ENCODE measurements at regions not wholly inside any gene's neighbourhood (a gene's known extent, or its start where the extent isn't known, plus 50 kb on each side); places are given as distances from the start of the nearest gene placed in this dataset.

DNA sequence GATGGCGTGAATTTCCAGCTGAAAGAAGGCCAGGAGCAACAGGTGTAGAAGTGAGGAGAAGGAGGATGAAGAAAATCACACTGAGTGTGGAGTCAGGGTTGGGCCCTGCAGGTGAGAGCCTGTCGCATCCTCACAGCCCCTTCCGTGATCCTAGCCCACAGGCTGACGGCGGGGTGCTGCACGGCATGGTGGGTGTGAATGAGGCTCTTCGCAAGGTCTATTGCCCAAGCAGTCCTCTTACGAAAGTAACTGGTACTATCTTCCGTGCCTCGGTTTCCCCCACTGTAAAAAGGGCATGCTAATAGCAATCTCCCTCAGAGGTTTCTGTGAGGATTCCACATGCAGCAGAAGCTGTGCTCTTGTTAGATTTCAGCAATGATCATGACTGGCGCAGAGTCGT, 129.9 kb upstream of the TNS3 start:
- H3K4me3 ChIP-seq (ENCODE audit: low read length in 2 of 2): no peak overlapping the region
- no peak overlapping the region for H3K9ac ChIP-seq (ENCODE audit: low read depth in 1 of 2, low read length in 2 of 2)
- H3K27ac ChIP-seq (ENCODE audit: low read depth in 2 of 2, low read length in 2 of 2): no peak overlapping the region
- H3K4me1 ChIP-seq (ENCODE audit: control insufficient read depth in 2 of 2, insufficient read depth in 2 of 2, low read length in 2 of 2): no peaks in the 10 kb centered on the region
- no peaks in the 10 kb centered on the region for H3K9me3 ChIP-seq (ENCODE audit: control insufficient read depth in 2 of 2, low read length in 2 of 2)
- no peaks in the 10 kb centered on the region for H3K27me3 ChIP-seq (ENCODE audit: control insufficient read depth in 2 of 2, insufficient read depth in 2 of 2, low read length in 2 of 2)
- no peaks in the 10 kb centered on the region for H3K36me3 ChIP-seq (ENCODE audit: control insufficient read depth in 2 of 2, insufficient read depth in 2 of 2, low read length in 2 of 2)

DNA sequence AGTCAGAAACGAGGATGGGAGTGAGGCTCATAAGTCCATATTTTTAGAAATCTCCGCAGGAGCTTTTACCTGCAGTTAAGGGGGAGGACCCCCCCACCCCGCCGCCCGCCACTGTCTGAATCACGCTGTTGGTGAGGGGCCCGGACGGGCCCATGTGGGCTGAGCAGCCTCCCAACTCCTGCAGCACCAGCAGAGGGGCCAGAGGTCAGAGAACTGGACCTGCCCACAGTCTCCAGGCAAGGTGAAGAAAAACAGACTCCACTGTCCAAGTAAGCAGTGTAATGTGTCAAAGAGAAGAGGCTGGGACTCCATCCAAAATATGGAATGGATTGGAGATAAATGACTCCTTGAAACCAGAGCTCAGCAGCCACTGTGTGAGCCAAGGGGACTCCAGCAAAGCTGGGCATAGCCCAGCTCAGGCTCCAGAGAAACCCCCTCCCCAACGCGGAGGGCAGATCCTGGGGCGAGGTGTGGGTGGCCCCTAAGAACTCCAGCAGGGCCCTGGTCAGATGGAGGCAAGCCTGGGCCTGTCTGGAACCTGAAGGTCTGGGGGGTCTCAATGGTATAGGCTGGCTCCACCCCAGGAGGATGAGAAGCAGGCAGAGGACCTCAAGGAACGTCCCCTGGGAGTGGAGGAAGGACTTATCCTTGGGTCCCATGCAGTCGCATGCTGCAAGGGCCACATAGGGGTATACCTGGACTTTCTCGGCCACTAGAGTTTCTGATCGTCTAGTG, 128.5 kb upstream of the TNS3 start:
- Histone ChIP-seq H3K36me3 (ENCODE audit: control insufficient read depth in 2 of 2, insufficient read depth in 2 of 2, low read length in 2 of 2) (no peaks in the 10 kb centered on the region), H3K9me3 (ENCODE audit: control insufficient read depth in 2 of 2, low read length in 2 of 2) (no peaks in the 10 kb centered on the region), H3K9ac (ENCODE audit: low read depth in 1 of 2, low read length in 2 of 2) (no peak overlapping the region), H3K27ac (ENCODE audit: low read depth in 2 of 2, low read length in 2 of 2) (no peak overlapping the region), H3K4me1 (ENCODE audit: control insufficient read depth in 2 of 2, insufficient read depth in 2 of 2, low read length in 2 of 2) (no peaks in the 10 kb centered on the region), H3K27me3 (ENCODE audit: control insufficient read depth in 2 of 2, insufficient read depth in 2 of 2, low read length in 2 of 2) (no peaks in the 10 kb centered on the region), H3K4me3 (ENCODE audit: low read length in 2 of 2) (no peak overlapping the region)

DNA sequence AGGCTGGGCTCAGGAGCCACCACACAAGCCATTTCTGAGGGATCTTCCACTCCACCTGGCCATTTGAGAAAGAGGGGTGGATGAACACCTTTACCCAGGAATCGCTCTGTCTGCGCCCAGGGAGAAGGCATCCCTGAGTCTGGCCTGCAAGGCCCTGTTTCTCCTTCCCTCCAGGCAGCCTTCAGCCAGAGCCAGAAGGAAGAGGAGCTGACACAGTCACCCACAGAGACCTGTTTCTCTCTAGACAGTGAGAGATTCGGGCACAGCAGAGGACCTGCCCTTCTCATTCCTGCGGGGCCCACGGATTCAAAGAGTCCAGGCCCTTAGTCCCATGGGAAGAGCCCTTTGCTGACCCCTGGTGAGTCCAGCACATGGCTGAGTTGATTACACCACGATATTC, 127.5 kb upstream of the TNS3 start:
- Histone ChIP-seq H3K9me3 (ENCODE audit: control insufficient read depth in 2 of 2, low read length in 2 of 2) (no peaks in the 10 kb centered on the region), H3K27ac (ENCODE audit: low read depth in 2 of 2, low read length in 2 of 2) (no peak overlapping the region), H3K27me3 (ENCODE audit: control insufficient read depth in 2 of 2, insufficient read depth in 2 of 2, low read length in 2 of 2) (no peaks in the 10 kb centered on the region), H3K4me3 (ENCODE audit: low read length in 2 of 2) (no peak overlapping the region), H3K9ac (ENCODE audit: low read depth in 1 of 2, low read length in 2 of 2) (no peak overlapping the region), H3K4me1 (ENCODE audit: control insufficient read depth in 2 of 2, insufficient read depth in 2 of 2, low read length in 2 of 2) (no peaks in the 10 kb centered on the region), H3K36me3 (ENCODE audit: control insufficient read depth in 2 of 2, insufficient read depth in 2 of 2, low read length in 2 of 2) (no peaks in the 10 kb centered on the region)

DNA sequence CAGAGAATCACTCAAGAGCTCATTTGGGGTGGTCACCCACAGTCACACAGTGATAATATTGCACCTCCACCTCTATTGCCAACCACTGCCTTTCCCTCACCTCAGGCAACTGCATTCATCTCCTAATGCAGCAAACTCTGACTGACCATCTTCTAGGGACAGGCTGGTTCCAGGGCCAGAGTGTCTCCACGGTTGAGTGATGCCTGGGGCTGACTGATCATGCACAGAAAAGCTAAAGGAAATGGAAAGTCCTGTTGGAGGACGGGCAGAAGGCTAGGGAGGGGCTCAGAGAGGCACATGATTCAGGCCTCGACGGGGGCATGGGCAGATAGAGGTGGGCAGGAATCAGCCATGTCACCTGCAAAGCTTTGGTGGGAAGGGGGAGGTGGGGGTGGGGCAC, 127.1 kb upstream of the TNS3 start:
- no peaks in the 10 kb centered on the region for H3K9me3 ChIP-seq (ENCODE audit: control insufficient read depth in 2 of 2, low read length in 2 of 2)
- no peak overlapping the region for H3K4me3 ChIP-seq (ENCODE audit: low read length in 2 of 2)
- H3K27me3 ChIP-seq (ENCODE audit: control insufficient read depth in 2 of 2, insufficient read depth in 2 of 2, low read length in 2 of 2): no peaks in the 10 kb centered on the region
- H3K27ac ChIP-seq (ENCODE audit: low read depth in 2 of 2, low read length in 2 of 2): no peak overlapping the region
- H3K36me3 ChIP-seq (ENCODE audit: control insufficient read depth in 2 of 2, insufficient read depth in 2 of 2, low read length in 2 of 2): no peaks in the 10 kb centered on the region
- no peaks in the 10 kb centered on the region for H3K4me1 ChIP-seq (ENCODE audit: control insufficient read depth in 2 of 2, insufficient read depth in 2 of 2, low read length in 2 of 2)
- H3K9ac ChIP-seq (ENCODE audit: low read depth in 1 of 2, low read length in 2 of 2): no peak overlapping the region

DNA sequence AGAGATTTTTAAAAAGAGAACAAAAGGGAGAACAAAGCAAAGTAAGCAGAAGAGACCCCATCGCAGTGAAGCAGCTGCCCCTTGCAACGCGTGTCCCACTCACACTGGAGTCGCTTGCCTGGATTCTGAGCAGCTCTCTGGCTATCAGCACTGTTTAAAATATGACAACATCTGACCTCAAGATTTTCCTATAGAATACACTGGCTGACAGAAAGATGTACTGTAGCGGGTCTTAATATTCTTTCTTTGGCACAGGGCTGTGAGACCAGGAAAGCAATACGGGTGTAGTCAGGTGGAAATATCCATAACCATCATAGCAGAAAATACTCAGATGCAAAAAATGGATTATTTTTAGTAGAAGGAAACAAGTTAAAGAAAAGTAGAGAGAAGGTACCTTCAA, 125.7 kb upstream of the TNS3 start:
- Histone ChIP-seq H3K36me3 (ENCODE audit: control insufficient read depth in 2 of 2, insufficient read depth in 2 of 2, low read length in 2 of 2) (no peaks in the 10 kb centered on the region), H3K4me3 (ENCODE audit: low read length in 2 of 2) (no peak overlapping the region), H3K9me3 (ENCODE audit: control insufficient read depth in 2 of 2, low read length in 2 of 2) (no peaks in the 10 kb centered on the region), H3K27me3 (ENCODE audit: control insufficient read depth in 2 of 2, insufficient read depth in 2 of 2, low read length in 2 of 2) (no peaks in the 10 kb centered on the region), H3K27ac (ENCODE audit: low read depth in 2 of 2, low read length in 2 of 2) (no peak overlapping the region), H3K4me1 (ENCODE audit: control insufficient read depth in 2 of 2, insufficient read depth in 2 of 2, low read length in 2 of 2) (no peaks in the 10 kb centered on the region), H3K9ac (ENCODE audit: low read depth in 1 of 2, low read length in 2 of 2) (no peak overlapping the region)

DNA sequence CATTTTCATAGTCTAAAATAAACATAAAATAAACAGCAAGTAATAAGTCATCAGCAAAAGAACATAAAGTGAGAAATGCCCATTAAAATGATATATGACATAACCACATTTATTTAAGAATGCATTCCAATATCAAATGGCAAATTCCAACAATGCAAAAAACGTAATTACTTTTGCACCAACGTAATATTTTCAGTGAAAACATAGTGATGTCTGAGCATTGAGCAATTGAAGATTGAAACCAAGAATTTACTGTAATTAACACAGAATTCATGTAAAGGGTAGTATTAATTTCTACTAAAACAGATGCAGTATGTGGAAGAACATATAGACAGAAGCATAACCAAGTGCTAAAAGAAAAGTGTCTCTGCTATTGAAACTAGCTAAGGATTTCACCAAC, 123.0 kb upstream of the TNS3 start:
- no peak overlapping the region for H3K27ac ChIP-seq (ENCODE audit: low read depth in 2 of 2, low read length in 2 of 2)
- H3K4me3 ChIP-seq (ENCODE audit: low read length in 2 of 2): no peak overlapping the region
- no peak overlapping the region for H3K9ac ChIP-seq (ENCODE audit: low read depth in 1 of 2, low read length in 2 of 2)
- H3K27me3 ChIP-seq (ENCODE audit: control insufficient read depth in 2 of 2, insufficient read depth in 2 of 2, low read length in 2 of 2): no peaks in the 10 kb centered on the region
- no peaks in the 10 kb centered on the region for H3K36me3 ChIP-seq (ENCODE audit: control insufficient read depth in 2 of 2, insufficient read depth in 2 of 2, low read length in 2 of 2)
- H3K9me3 ChIP-seq (ENCODE audit: control insufficient read depth in 2 of 2, low read length in 2 of 2): no peaks in the 10 kb centered on the region
- H3K4me1 ChIP-seq (ENCODE audit: control insufficient read depth in 2 of 2, insufficient read depth in 2 of 2, low read length in 2 of 2): no peaks in the 10 kb centered on the region

DNA sequence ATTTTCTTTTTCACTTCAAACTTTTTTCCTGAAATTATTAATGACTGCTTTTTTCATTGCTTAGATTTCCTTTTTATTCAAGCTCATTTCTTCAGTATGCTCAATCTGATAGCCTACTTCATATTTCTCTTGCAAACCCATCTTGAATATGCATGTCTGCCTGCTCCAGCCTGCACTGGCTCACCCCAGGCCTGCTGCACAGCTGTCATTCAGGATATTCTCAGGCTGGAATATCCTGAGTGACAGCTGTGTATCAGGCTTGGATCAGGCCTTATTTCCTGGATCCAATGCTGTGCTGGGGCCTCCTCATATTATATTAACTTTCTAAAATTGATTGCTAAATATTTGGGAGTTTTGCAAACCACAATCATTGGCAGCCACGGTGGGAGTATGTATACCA, 120.2 kb upstream of the TNS3 start:
- no peak overlapping the region for H3K4me3 ChIP-seq (ENCODE audit: low read length in 2 of 2)
- H3K4me1 ChIP-seq (ENCODE audit: control insufficient read depth in 2 of 2, insufficient read depth in 2 of 2, low read length in 2 of 2): no peaks in the 10 kb centered on the region

DNA sequence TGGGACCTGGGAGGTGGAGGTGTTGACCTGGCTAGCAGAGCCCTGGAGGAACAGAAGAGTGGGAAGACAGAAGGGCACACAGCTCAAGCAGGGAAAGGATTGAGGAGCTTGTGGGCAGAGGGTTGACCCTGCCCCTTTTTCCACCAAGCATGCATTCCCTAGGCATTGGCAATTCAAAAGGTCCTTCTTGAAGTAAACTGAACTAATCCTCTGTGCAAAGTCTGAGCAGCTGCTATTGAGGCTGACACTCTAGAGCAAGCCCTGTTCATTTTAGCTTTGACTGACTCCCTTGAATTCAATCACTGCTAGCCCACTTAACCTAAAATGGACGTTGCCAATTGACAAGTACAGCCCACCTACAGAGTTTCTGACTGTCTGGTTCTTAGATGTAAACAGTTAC, 116.5 kb upstream of the TNS3 start:
- no peak overlapping the region for H3K27ac ChIP-seq (ENCODE audit: low read depth in 2 of 2, low read length in 2 of 2)

More for the DNA sequence above, 120.2 kb upstream of the TNS3 start:
- Histone ChIP-seq H3K9me3 (ENCODE audit: control insufficient read depth in 2 of 2, low read length in 2 of 2) (no peaks in the 10 kb centered on the region), H3K27me3 (ENCODE audit: control insufficient read depth in 2 of 2, insufficient read depth in 2 of 2, low read length in 2 of 2) (no peaks in the 10 kb centered on the region), H3K27ac (ENCODE audit: low read depth in 2 of 2, low read length in 2 of 2) (no peak overlapping the region), H3K36me3 (ENCODE audit: control insufficient read depth in 2 of 2, insufficient read depth in 2 of 2, low read length in 2 of 2) (no peaks in the 10 kb centered on the region), H3K9ac (ENCODE audit: low read depth in 1 of 2, low read length in 2 of 2) (no peak overlapping the region)

DNA sequence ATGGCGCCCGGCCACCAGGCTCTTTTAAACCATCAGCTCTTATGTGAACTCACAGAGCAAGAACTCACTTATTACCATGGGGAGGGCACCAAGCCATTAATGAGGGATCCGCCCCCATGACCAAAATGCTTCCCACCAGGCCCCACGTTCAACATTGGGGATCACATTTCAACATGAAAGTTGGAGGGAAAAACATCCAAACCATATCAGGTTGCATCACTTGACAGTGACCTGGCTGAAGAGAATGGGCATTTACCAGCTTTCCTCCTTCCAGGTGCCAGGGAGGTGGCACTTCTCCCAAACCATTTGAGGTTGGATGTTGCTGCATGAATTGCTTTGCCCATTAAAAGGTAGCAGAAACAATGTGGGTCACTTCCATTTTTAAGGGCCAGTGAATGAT, 115.6 kb upstream of the TNS3 start:
- no peaks in the 10 kb centered on the region for H3K36me3 ChIP-seq (ENCODE audit: control insufficient read depth in 2 of 2, insufficient read depth in 2 of 2, low read length in 2 of 2)
- no peak overlapping the region for H3K27ac ChIP-seq (ENCODE audit: low read depth in 2 of 2, low read length in 2 of 2)
- no peaks in the 10 kb centered on the region for H3K27me3 ChIP-seq (ENCODE audit: control insufficient read depth in 2 of 2, insufficient read depth in 2 of 2, low read length in 2 of 2)
- no peak overlapping the region for H3K9ac ChIP-seq (ENCODE audit: low read depth in 1 of 2, low read length in 2 of 2)
- H3K9me3 ChIP-seq (ENCODE audit: control insufficient read depth in 2 of 2, low read length in 2 of 2): no peaks in the 10 kb centered on the region
- H3K4me3 ChIP-seq (ENCODE audit: low read length in 2 of 2): no peak overlapping the region
- H3K4me1 ChIP-seq (ENCODE audit: control insufficient read depth in 2 of 2, insufficient read depth in 2 of 2, low read length in 2 of 2): no peaks in the 10 kb centered on the region

More for the DNA sequence above, 116.5 kb upstream of the TNS3 start:
- no peak overlapping the region for H3K4me3 ChIP-seq (ENCODE audit: low read length in 2 of 2)
- H3K27me3 ChIP-seq (ENCODE audit: control insufficient read depth in 2 of 2, insufficient read depth in 2 of 2, low read length in 2 of 2): no peaks in the 10 kb centered on the region
- H3K9ac ChIP-seq (ENCODE audit: low read depth in 1 of 2, low read length in 2 of 2): no peak overlapping the region
- H3K4me1 ChIP-seq (ENCODE audit: control insufficient read depth in 2 of 2, insufficient read depth in 2 of 2, low read length in 2 of 2): no peaks in the 10 kb centered on the region
- H3K36me3 ChIP-seq (ENCODE audit: control insufficient read depth in 2 of 2, insufficient read depth in 2 of 2, low read length in 2 of 2): no peaks in the 10 kb centered on the region
- H3K9me3 ChIP-seq (ENCODE audit: control insufficient read depth in 2 of 2, low read length in 2 of 2): no peaks in the 10 kb centered on the region

DNA sequence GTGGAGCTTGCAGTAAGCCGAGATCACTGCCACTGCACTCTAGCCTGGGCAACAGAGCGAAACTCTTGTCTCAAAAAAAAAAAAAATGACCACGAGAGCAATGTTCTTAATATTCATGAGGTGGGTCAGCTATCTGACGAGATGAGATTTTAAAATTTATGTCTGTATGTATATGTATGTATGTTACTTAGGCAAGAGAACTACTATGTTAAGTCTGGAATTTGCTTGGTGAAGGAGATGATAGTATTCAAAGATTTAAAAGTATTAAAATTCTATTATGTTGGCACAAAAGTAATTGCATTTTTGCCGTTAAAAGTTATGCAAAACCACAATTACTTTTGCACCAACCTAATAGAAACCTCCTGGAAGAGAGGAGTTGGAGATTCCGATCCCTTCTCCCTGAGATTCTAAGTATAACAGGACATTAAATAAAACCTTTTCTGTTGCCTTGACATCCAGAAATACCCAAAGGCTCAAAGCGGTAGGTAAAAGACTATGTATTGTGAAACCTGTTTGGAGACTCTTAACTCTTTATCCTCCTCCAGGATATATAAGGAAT, 114.3 kb upstream of the TNS3 start:
- Histone ChIP-seq H3K27me3 (ENCODE audit: control insufficient read depth in 2 of 2, insufficient read depth in 2 of 2, low read length in 2 of 2) (no peaks in the 10 kb centered on the region), H3K4me3 (ENCODE audit: low read length in 2 of 2) (no peak overlapping the region), H3K9ac (ENCODE audit: low read depth in 1 of 2, low read length in 2 of 2) (no peak overlapping the region), H3K4me1 (ENCODE audit: control insufficient read depth in 2 of 2, insufficient read depth in 2 of 2, low read length in 2 of 2) (no peaks in the 10 kb centered on the region), H3K36me3 (ENCODE audit: control insufficient read depth in 2 of 2, insufficient read depth in 2 of 2, low read length in 2 of 2) (no peaks in the 10 kb centered on the region), H3K27ac (ENCODE audit: low read depth in 2 of 2, low read length in 2 of 2) (no peak overlapping the region), H3K9me3 (ENCODE audit: control insufficient read depth in 2 of 2, low read length in 2 of 2) (no peaks in the 10 kb centered on the region)

All from mucosa of rectum (tissue), 2 donors.